GM21737 (cell line): ENCODE measurements at regions not wholly inside any gene's neighbourhood (a gene's known extent, or its start where the extent isn't known, plus 50 kb on each side); places are given as distances from the start of the nearest gene placed in this dataset.
"Not testable (repeated sequence)": the region's sequence is repeated elsewhere in the genome, so short reads cannot be mapped to it uniquely, and the experiment has no call there.

Source experiments
- ATAC-seq: cut with Tn5 transposase; IDR thresholded peaks from one replicate; pipeline ENCODE4 v1.9.1; 2021; ENCODE audit warnings: mild to moderate bottlenecking, moderate library complexity; ENCODE audit not compliant: unreplicated experiment

GRCh38 chr2:82109418-82109817 is 1804.9 kb upstream of the LRRTM1 start:
- ATAC-seq, result no peak

GRCh38 chr2:82098617-82099016 is 1794.1 kb upstream of the LRRTM1 start:
- ATAC-seq, result no peak

- ATAC-seq, result no peak
Measured at GRCh38 chr2:82089518-82089917, 1785.0 kb upstream of the LRRTM1 start.

DNA sequence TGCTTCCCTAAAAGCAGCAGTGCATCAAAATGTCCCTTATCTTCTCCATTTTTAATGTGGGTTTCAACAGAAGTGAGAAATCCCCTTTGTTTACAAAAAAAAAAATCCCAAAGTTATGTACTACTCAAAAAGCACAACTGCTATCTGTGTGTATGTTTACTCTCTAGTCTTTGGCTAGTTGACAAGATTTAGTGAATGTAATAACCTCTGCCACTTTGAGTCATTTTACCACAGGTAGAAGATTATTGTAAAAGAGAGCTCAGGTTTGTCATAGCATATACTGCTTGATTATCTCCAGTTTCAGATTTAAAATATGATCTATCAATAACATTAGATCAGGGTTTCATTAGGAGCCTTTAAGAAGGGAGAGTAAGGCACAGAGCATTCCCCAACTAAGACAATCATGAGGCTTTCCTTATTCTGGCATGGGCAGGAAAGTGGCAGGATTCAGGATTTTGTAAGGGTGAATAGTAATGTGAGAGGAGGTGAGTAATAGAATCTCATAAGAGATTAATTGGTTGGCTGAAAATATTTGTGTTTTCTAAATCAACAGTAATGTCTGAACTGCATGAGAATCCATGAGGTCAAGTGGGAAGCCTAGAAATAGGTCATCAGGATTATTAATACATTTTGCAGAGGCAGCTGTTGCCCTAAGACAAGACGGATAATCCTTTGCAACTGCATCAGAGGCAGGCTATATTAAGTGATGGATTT is 1780.3 kb upstream of the LRRTM1 start:
- no peak for ATAC-seq

GRCh38 chr2:82075875-82076274 is 1771.3 kb upstream of the LRRTM1 start:
- no peak for ATAC-seq

DNA sequence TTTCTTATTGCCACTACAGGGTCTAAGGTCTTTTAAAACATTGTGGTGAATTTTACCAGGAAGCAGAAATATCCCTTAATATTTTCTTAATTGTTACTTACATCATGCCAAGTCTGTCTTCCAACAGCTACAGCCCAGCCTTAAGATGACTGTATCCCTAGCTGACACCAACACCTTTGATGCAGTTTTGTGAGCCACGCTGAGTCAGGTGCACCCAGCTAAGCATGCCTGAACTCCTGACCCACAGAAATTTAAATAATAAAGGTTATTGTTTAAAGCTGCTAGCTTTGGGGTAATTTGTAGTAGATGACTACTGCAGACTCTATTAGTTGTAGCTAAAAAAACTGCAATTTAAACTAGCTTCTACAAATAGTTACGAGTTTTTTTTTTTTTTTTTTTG is 1757.9 kb upstream of the LRRTM1 start:
- ATAC-seq, result no peak

DNA sequence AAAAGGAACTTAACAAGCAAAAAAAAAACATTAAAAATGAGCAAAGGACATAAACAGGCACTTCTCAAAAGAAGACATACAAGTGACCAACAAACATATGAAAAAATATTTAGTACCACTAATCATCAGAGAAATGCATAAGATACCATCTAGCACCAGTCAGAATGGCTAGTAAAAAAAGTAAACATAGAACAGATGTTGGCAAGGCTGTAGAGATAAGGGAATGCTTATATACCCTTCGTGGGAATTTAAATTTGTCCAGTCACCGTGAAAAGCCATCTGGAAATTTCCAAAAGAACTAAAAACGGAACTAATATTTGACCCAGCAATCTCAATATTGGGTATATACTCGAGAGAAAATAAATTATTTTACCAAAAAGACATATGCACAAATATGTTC is 1751.3 kb upstream of the LRRTM1 start:
- ATAC-seq, result no peak

DNA sequence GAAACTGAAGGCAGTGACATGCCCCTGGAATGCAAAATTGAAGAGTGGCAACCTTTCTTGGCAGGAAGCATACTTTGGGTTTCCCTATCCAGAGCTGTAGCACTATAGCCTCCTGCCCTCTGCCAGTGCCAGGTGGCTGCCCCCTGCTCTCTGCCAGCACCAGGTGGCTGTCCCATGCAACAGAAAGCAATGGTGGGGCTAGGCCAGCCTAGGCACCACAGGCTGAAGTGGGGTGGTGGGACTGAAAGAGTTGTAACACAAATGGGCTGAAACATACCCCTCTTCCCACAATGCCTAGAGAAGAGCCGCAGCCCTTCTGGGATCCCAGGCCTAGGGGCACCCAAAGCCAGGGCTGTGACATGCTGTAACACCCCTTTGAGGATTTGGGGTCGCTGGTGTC is 1739.3 kb upstream of the LRRTM1 start:
- ATAC-seq, result no peak

- ATAC-seq, result no peak
Measured at GRCh38 chr2:82027921-82028615, 1723.5 kb upstream of the LRRTM1 start.

DNA sequence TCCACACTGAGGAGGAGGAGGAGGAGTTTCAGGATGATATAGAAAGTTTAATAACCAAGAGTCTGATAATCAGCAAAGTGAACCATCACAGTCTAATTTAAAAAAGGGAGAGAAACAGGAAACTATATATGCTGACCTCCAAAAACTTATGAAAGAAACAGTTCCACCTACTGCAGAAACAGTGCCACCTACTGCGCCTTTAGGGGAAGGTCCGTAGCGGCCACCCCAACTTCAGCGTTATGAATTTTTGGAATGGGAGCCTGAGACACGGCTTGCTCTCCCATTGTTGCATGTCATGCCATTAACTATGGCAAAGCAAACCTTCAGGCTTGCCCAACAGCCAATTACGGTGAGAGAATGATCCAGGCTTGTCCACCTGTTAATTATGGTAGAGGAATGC is 1719.2 kb upstream of the LRRTM1 start:
- ATAC-seq, result no peak

DNA sequence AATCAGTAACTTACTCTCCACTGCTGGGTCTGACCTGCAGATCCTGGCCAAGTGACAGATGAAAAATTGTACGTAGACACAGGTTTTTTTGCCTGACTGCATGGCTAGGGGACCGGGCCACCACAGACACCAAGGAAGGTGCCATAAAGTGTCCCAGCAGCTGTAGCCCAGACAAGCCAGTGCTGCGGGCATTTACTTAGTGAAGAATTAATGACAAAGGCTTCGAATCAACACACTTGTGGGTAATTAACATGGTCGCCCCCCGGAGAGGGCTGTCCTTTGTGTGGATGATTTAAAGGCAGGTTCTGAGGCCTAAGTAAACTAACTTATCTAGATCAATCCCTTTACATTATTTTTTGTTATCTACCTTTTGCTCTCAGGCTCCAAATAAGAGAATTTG is 1709.1 kb upstream of the LRRTM1 start:
- ATAC-seq, result no peak

GRCh38 chr2:82007071-82007664 is 1702.6 kb upstream of the LRRTM1 start:
- no peak for ATAC-seq

GRCh38 chr2:82005889-82006288 is 1701.3 kb upstream of the LRRTM1 start:
- not testable (repeated sequence) for ATAC-seq

GRCh38 chr2:82001614-82002013 is 1697.1 kb upstream of the LRRTM1 start:
- ATAC-seq, result no peak

GRCh38 chr2:82000606-82001005 is 1696.1 kb upstream of the LRRTM1 start:
- ATAC-seq, result no peak

DNA sequence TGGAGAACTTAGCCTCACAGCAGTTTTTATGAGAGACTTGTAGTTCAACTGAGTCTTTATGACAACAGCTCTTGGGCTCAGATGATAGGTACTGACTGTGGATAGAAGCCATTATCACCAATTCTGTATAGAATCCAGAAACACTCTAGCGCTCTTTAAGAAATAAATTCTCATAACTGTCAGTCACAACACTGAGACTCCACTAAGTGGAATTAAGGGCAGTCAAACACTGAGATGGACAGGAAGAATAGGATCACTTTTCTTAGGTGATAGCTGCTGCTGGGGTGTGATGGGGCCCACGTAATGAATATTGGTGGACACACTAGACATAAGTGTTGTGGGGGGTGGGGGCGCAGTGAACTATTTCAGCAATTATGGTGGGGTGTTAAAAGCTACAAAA is 1691.8 kb upstream of the LRRTM1 start:
- no peak for ATAC-seq

DNA sequence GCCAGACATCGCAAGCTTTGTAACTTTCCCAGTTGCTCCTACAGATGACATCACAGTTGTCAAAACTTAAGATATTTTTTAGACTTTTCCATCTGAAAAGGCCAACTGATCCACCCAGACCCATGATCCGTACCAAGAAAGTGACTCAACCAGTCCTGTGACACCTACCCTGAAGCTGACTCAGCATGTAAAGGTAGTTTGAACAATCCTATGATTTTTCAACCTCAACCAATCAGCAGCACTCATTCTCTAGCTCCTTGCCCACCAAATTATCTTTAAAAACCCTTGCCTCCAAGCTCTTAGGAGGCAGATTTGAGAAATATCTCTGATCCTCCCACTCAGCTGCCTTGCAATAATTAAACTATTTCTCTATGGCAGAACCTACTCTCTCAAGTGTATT is 1686.7 kb upstream of the LRRTM1 start:
- ATAC-seq, result no peak

DNA sequence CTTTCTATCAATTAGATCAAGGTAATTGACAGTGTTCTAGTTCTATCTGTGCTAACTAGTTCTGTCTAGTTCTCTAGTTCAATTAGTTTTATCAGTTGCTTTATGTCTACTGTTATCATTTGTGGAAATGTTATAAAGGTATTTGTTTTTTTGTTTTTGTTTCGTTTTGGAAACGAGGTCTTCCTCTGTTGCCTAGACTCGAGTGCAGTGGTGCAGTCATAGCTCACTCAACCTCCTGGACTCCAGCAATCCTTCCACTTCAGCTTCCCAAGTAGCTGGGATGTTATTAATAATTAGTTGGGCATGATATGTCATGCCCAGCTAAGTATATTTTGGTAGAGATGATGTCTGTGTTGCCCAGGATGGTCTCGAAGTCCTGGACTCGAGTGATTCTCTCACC is 1682.8 kb upstream of the LRRTM1 start:
- no peak for ATAC-seq

- ATAC-seq, result no peak
Measured at GRCh38 chr2:81984969-81985637, 1680.6 kb upstream of the LRRTM1 start.

- no peak for ATAC-seq
Measured at GRCh38 chr2:81981585-81981984, 1677.0 kb upstream of the LRRTM1 start.

DNA sequence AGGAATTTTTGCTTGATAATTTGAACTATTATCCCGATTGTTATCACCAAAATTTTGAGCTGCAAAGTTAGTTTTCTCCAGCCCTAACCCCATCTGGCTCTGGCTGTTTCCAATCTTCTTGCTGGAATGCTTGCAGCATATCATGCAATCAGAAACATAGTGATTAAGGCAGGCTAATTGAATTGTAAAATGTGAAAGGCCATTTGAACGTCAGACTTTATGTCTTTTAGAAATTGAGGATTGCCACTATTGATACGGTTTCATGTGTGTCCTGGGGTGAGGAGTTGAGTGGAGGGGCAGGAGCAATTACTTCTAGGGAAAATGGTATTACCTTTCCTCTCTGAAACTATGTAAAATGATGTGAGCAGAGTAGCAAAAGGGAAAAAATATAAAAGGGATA is 1674.5 kb upstream of the LRRTM1 start:
- no peak for ATAC-seq

DNA sequence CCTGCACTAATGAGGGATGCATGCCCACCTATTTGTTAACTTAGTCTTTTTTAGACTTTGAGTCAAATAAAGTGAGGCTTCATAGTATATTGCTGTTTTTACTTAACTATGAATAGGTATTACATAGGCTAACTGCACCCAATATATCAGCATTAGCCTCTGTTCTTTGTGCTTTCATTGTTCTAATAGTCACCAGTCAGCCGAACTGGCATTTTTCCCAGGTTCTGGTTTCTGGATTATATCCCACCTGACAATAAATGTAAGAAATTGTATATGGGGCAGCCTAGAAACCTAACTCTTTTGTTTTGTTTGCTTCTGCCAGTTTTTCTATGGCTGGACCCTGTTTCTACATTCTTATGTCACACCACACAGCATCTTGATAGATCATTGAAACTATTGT is 1672.4 kb upstream of the LRRTM1 start:
- no peak for ATAC-seq
